ENCODE measurements at regions not wholly inside any gene's neighbourhood (a gene's known extent, or its start where the extent isn't known, plus 50 kb on each side); places are given as distances from the start of the nearest gene placed in this dataset.

GRCh38 chr9:80507611-80508010 lies 935.8 kb downstream of the TLE4 start (continued):
- TF ChIP-seq, protein P1, sequence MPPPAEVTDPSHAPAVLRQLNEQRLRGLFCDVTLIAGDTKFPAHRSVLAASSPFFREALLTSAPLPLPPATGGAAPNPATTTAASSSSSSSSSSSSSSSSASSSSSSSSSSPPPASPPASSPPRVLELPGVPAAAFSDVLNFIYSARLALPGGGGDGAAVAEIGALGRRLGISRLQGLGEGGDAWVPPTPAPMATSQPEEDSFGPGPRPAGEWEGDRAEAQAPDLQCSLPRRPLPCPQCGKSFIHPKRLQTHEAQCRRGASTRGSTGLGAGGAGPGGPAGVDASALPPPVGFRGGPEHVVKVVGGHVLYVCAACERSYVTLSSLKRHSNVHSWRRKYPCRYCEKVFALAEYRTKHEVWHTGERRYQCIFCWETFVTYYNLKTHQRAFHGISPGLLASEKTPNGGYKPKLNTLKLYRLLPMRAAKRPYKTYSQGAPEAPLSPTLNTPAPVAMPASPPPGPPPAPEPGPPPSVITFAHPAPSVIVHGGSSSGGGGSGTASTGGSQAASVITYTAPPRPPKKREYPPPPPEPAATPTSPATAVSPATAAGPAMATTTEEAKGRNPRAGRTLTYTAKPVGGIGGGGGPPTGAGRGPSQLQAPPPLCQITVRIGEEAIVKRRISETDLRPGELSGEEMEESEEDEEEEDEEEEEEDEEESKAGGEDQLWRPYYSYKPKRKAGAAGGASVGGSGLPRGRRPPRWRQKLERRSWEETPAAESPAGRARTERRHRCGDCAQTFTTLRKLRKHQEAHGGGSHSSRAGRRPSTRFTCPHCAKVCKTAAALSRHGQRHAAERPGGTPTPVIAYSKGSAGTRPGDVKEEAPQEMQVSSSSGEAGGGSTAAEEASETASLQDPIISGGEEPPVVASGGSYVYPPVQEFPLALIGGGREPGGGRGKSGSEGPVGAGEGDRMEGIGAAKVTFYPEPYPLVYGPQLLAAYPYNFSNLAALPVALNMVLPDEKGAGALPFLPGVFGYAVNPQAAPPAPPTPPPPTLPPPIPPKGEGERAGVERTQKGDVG (CRISPR knock-in tag; IDR thresholded peaks at IDR 0.05), result no peak
- TF ChIP-seq, protein P2, sequence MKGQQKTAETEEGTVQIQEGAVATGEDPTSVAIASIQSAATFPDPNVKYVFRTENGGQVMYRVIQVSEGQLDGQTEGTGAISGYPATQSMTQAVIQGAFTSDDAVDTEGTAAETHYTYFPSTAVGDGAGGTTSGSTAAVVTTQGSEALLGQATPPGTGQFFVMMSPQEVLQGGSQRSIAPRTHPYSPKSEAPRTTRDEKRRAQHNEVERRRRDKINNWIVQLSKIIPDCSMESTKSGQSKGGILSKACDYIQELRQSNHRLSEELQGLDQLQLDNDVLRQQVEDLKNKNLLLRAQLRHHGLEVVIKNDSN (IDR thresholded peaks at IDR 0.05; ENCODE audit: borderline replicate concordance, extremely low read length, insufficient read depth, low read depth, low read length), result no peak
- no peak for TF ChIP-seq E4F1 (IDR thresholded peaks at IDR 0.05; ENCODE audit: borderline replicate concordance, partially characterized antibody)
- TF ChIP-seq, protein P3, sequence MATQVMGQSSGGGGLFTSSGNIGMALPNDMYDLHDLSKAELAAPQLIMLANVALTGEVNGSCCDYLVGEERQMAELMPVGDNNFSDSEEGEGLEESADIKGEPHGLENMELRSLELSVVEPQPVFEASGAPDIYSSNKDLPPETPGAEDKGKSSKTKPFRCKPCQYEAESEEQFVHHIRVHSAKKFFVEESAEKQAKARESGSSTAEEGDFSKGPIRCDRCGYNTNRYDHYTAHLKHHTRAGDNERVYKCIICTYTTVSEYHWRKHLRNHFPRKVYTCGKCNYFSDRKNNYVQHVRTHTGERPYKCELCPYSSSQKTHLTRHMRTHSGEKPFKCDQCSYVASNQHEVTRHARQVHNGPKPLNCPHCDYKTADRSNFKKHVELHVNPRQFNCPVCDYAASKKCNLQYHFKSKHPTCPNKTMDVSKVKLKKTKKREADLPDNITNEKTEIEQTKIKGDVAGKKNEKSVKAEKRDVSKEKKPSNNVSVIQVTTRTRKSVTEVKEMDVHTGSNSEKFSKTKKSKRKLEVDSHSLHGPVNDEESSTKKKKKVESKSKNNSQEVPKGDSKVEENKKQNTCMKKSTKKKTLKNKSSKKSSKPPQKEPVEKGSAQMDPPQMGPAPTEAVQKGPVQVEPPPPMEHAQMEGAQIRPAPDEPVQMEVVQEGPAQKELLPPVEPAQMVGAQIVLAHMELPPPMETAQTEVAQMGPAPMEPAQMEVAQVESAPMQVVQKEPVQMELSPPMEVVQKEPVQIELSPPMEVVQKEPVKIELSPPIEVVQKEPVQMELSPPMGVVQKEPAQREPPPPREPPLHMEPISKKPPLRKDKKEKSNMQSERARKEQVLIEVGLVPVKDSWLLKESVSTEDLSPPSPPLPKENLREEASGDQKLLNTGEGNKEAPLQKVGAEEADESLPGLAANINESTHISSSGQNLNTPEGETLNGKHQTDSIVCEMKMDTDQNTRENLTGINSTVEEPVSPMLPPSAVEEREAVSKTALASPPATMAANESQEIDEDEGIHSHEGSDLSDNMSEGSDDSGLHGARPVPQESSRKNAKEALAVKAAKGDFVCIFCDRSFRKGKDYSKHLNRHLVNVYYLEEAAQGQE (IDR thresholded peaks at IDR 0.05; ENCODE audit: low read depth, low read length), result no peak
- TF ChIP-seq SIX5 (IDR thresholded peaks at IDR 0.05; ENCODE audit: low read depth, low read length, severe bottlenecking), result no peak
- TF ChIP-seq FOXM1 (IDR thresholded peaks at IDR 0.05; ENCODE audit: low read depth, low read length), result no peak

Data from GM12878 (cell line).